HCT116 (cell line): ENCODE measurements at regions not wholly inside any gene's neighbourhood (a gene's known extent, or its start where the extent isn't known, plus 50 kb on each side); places are given as distances from the start of the nearest gene placed in this dataset.

Experiments
- ATF3 ChIP-seq: IDR thresholded peaks from 2 replicates; pipeline ENCODE4 v1.6.1; 2012
- CTCF ChIP-seq, 3 experiments: fragments of 200-600 bp in 1 of 3; sonication (generic) in 1 of 3; IDR thresholded peaks in 2 of 3; conservative IDR thresholded peaks in 1 of 3; 2 replicates each; pipeline ENCODE4 v1.5.1; 2012 to 2017; ENCODE audit warnings: low read depth in 2 of 3, low read length in 2 of 3, antibody characterized with exemption in 1 of 3, borderline replicate concordance in 1 of 3, control low read depth in 1 of 3, mild to moderate bottlenecking in 1 of 3, mixed read lengths in 1 of 3, mixed run types in 1 of 3, moderate library complexity in 1 of 3; ENCODE audit not compliant: insufficient read depth in 1 of 3
- EGR1 ChIP-seq: IDR thresholded peaks from 2 replicates; pipeline ENCODE4 v1.6.1; 2012; ENCODE audit warnings: low read depth
- EZH2 ChIP-seq: fragments of 200-600 bp; sonication (generic); IDR thresholded peaks from 2 replicates; pipeline ENCODE4 v1.6.1; 2017; ENCODE audit warnings: antibody characterized with exemption, mixed run types
- EZH2phosphoT487 ChIP-seq: fragments of 200-600 bp; IDR thresholded peaks from 2 replicates; pipeline ENCODE4 v1.6.1; 2018; ENCODE audit warnings: antibody characterized with exemption, borderline replicate concordance
- JUND ChIP-seq: IDR thresholded peaks from 2 replicates; pipeline ENCODE4 v1.6.1; 2012
- MAX ChIP-seq: IDR thresholded peaks from 2 replicates; pipeline ENCODE4 v1.6.1; 2012
- POLR2A ChIP-seq: IDR thresholded peaks from 2 replicates; pipeline ENCODE4 v1.7.0; 2011; ENCODE audit warnings: borderline replicate concordance; ENCODE audit not compliant: insufficient read depth, insufficient read length; ENCODE audit errors: extremely low read depth
- POLR2AphosphoS5 ChIP-seq: IDR thresholded peaks from 2 replicates; pipeline ENCODE4 v1.6.1; 2011; ENCODE audit warnings: mild to moderate bottlenecking, low read depth, low read length, moderate library complexity
- RAD21 ChIP-seq: IDR thresholded peaks from 2 replicates; pipeline ENCODE4 v1.6.1; 2012; ENCODE audit warnings: low read depth, mild to moderate bottlenecking
- YY1 ChIP-seq: IDR thresholded peaks from 2 replicates; pipeline ENCODE4 v1.6.1; 2011; ENCODE audit warnings: low read length, low read depth, moderate library complexity, mild to moderate bottlenecking; ENCODE audit not compliant: insufficient replicate concordance; ENCODE audit errors: extremely low read depth
- ZBTB33 ChIP-seq: IDR thresholded peaks from 2 replicates; pipeline ENCODE4 v1.6.1; 2011; ENCODE audit warnings: mild to moderate bottlenecking, low read length, moderate library complexity; ENCODE audit not compliant: insufficient replicate concordance; ENCODE audit errors: extremely low read depth
- ZFX ChIP-seq: fragments of 450-650 bp; IDR thresholded peaks from 2 replicates; pipeline ENCODE4 v1.6.1; 2017

GRCh38 chr3:106247902-106248684, 379.3 kb upstream of the CBLB start:
- TF ChIP-seq CTCF (IDR thresholded peaks at IDR 0.05 in 2 of 3, conservative IDR thresholded peaks at IDR 0.05 in 1 of 3; ENCODE audit: borderline replicate concordance in 1 of 3, insufficient read depth in 1 of 3, low read depth in 2 of 3, low read length in 2 of 3) (no peak), POLR2A (no peak), POLR2AphosphoS5 (no peak), MAX (no peak), RAD21 (no peak), EZH2 (no peak), EZH2phosphoT487 (no peak), ZFX (no peak), YY1 (no peak), ZBTB33 (no peak), EGR1 (no peak), JUND (no peak), ATF3 (no peak)
